Astrocyte (in vitro differentiated cells and primary cell): ENCODE measurements at regions not wholly inside any gene's neighbourhood (a gene's known extent, or its start where the extent isn't known, plus 50 kb on each side); places are given as distances from the start of the nearest gene placed in this dataset.

Experiments used
- CTCF ChIP-seq: IDR thresholded peaks from 2 replicates; pipeline ENCODE4 v1.5.1; 2011; ENCODE audit warnings: low read depth, mild to moderate bottlenecking, inconsistent platforms, low read length, moderate library complexity; ENCODE audit not compliant: insufficient read depth
- EZH2 ChIP-seq: IDR thresholded peaks from 2 replicates; pipeline ENCODE4 v1.6.1; 2012; ENCODE audit warnings: mild to moderate bottlenecking, low read length, inconsistent platforms; ENCODE audit not compliant: insufficient read depth

GRCh38 chr12:130225347-130225746, 63.1 kb downstream of the FZD10 start:
- TF ChIP-seq CTCF (no peak), EZH2 (no peak)
